GM19239 (cell line): ENCODE measurements at regions not wholly inside any gene's neighbourhood (a gene's known extent, or its start where the extent isn't known, plus 50 kb on each side); places are given as distances from the start of the nearest gene placed in this dataset.
"Not testable (repeated sequence)": the region's sequence is repeated elsewhere in the genome, so short reads cannot be mapped to it uniquely, and the experiment has no call there.

Experiments used
- DNase-seq: peaks from one replicate; pipeline ENCODE4 v3.0.0; 2011; ENCODE audit warnings: low spot score; ENCODE audit not compliant: insufficient read length
- FAIRE-seq: peaks from 2 replicates; lab custom pipeline; 2011; peaks lifted over from hg19 to GRCh38; lab: Jason Lieb, UNC

GRCh38 chr14:22370084-22370847 lies 218.8 kb downstream of the DAD1 start:
- no peak for FAIRE-seq

GRCh38 chr14:22358726-22359125 lies 230.3 kb downstream of the DAD1 start:
- FAIRE-seq (no peak), DNase-seq (no peak)

More at GRCh38 chr14:22370084-22370847, 218.8 kb downstream of the DAD1 start:
- no peak for DNase-seq

- not testable (repeated sequence) for FAIRE-seq, DNase-seq
Observed at GRCh38 chr14:22349281-22349680, 239.7 kb downstream of the DAD1 start.

- no peak for FAIRE-seq
- DNase-seq, result no peak
Observed at GRCh38 chr14:22344673-22345072, 244.4 kb downstream of the DAD1 start.

GRCh38 chr14:22344209-22344608 lies 244.8 kb downstream of the DAD1 start:
- not testable (repeated sequence) for DNase-seq, FAIRE-seq

- DNase-seq (no peak), FAIRE-seq (no peak)
Observed at GRCh38 chr14:22341049-22341448, 248.0 kb downstream of the DAD1 start.

- FAIRE-seq (no peak), DNase-seq (no peak)
Observed at GRCh38 chr14:22338917-22339715, 249.9 kb downstream of the DAD1 start.

GRCh38 chr14:22338381-22338780 lies 250.6 kb downstream of the DAD1 start:
- FAIRE-seq (no peak), DNase-seq (no peak)

GRCh38 chr14:22337938-22338337 lies 251.1 kb downstream of the DAD1 start:
- FAIRE-seq (no peak), DNase-seq (no peak)

- FAIRE-seq (no peak), DNase-seq (no peak)
Observed at GRCh38 chr14:22337521-22337920, 251.5 kb downstream of the DAD1 start.

GRCh38 chr14:22336031-22336430 lies 253.0 kb downstream of the DAD1 start:
- DNase-seq (no peak), FAIRE-seq (no peak)

- DNase-seq, result no peak
Observed at GRCh38 chr14:22334627-22335026, 254.4 kb downstream of the DAD1 start.

GRCh38 chr14:22334275-22334577 lies 254.8 kb downstream of the DAD1 start:
- DNase-seq (no peak), FAIRE-seq (no peak)

More at GRCh38 chr14:22334627-22335026, 254.4 kb downstream of the DAD1 start:
- no peak for FAIRE-seq

- FAIRE-seq (no peak), DNase-seq (no peak)
Observed at GRCh38 chr14:22333422-22334274, 255.4 kb downstream of the DAD1 start.

GRCh38 chr14:22332686-22333421 lies 256.2 kb downstream of the DAD1 start:
- FAIRE-seq, result no peak

GRCh38 chr14:22329371-22329770 lies 259.7 kb downstream of the DAD1 start:
- FAIRE-seq (no peak), DNase-seq (no peak)

More at GRCh38 chr14:22332686-22333421, 256.2 kb downstream of the DAD1 start:
- no peak for DNase-seq

GRCh38 chr14:22325676-22326400 lies 263.2 kb downstream of the DAD1 start:
- FAIRE-seq (no peak), DNase-seq (no peak)

GRCh38 chr14:22320362-22320750 lies 268.7 kb downstream of the DAD1 start:
- FAIRE-seq (no peak), DNase-seq (no peak)
